IMR-90 (cell line): ENCODE measurements at regions not wholly inside any gene's neighbourhood (a gene's known extent, or its start where the extent isn't known, plus 50 kb on each side); places are given as distances from the start of the nearest gene placed in this dataset.

Experiments used
- ATAC-seq: fragments of 200-7000 bp; cut with Tn5 transposase; 2 replicates; pipeline ENCODE4 v1.9.1; 2020; ENCODE audit warnings: low read depth, mild to moderate bottlenecking, moderate library complexity
- BruUV-seq: library from RNA; stranded (reverse); fragments of 400-500 nt; replicated peaks from 2 replicates; lab custom pipeline; 2021; lab: Mats Ljungman, UMichigan
- CTCF ChIA-PET: fragments of 300-600 bp; formaldehyde crosslinking; extraction: SDS; loops from one replicate; lab custom pipeline; 2021; ENCODE audit warnings: antibody characterized with exemption; lab: Yijun Ruan, JAX
- POLR2A ChIA-PET: fragments of 300-600 bp; sonication (Branson Sonifier 250); formaldehyde crosslinking; loops from one replicate; lab custom pipeline; 2022; ENCODE audit warnings: antibody characterized with exemption; ENCODE audit not compliant: unreplicated experiment; lab: Charles Lee
- DNase-seq: peaks from one replicate; pipeline ENCODE4 v3.0.0; 2013
- H2AFZ ChIP-seq: replicated peaks from 2 replicates; pipeline ENCODE3; 2013; ENCODE audit warnings: low read length, mild to moderate bottlenecking; ENCODE audit not compliant: poor library complexity
- H2AK5ac ChIP-seq: 2 replicates; pipeline ENCODE4 v1.6.1; 2013; ENCODE audit warnings: low read depth, low read length, inconsistent platforms
- H2AK9ac ChIP-seq: replicated peaks from 2 replicates; pipeline ENCODE3; 2013; ENCODE audit warnings: mild to moderate bottlenecking, low read depth, low read length, moderate library complexity; ENCODE audit not compliant: poor library complexity
- H2BK120ac ChIP-seq: 2 replicates; pipeline ENCODE4 v1.6.1; 2013; ENCODE audit warnings: low read depth, low read length, inconsistent platforms
- H2BK15ac ChIP-seq: 3 replicates; pipeline ENCODE4 v1.6.1; 2013; ENCODE audit warnings: low read depth, low read length, inconsistent platforms
- H2BK20ac ChIP-seq: 2 replicates; pipeline ENCODE4 v1.6.1; 2013; ENCODE audit warnings: low read depth, mild to moderate bottlenecking, inconsistent platforms, low read length, moderate library complexity
- H2BK5ac ChIP-seq: 2 replicates; pipeline ENCODE4 v1.6.1; 2013; ENCODE audit warnings: mild to moderate bottlenecking, low read depth, low read length, inconsistent platforms; ENCODE audit not compliant: poor library complexity, severe bottlenecking
- H3K14ac ChIP-seq: replicated peaks from 2 replicates; pipeline ENCODE4 v1.6.1; 2013; ENCODE audit warnings: low read depth, low read length, inconsistent platforms
- H3K18ac ChIP-seq: 2 replicates; pipeline ENCODE4 v1.6.1; 2013; ENCODE audit warnings: low read depth, low read length, control low read depth
- H3K23ac ChIP-seq: 2 replicates; pipeline ENCODE4 v1.6.1; 2013; ENCODE audit warnings: low read depth, low read length, inconsistent platforms
- H3K27ac ChIP-seq: 2 replicates; pipeline ENCODE4 v1.5.1; 2013; ENCODE audit warnings: mild to moderate bottlenecking, control low read depth, low read length; ENCODE audit not compliant: insufficient read depth
- H3K27me3 ChIP-seq: 2 replicates; pipeline ENCODE4 v1.6.1; 2013; ENCODE audit warnings: low read length; ENCODE audit not compliant: control insufficient read depth, insufficient read depth
- H3K36me3 ChIP-seq: 2 replicates; pipeline ENCODE4 v1.6.1; 2013; ENCODE audit warnings: low read length, mixed read lengths; ENCODE audit not compliant: control insufficient read depth, insufficient read depth
- H3K4ac ChIP-seq: 2 replicates; pipeline ENCODE4 v1.6.1; 2013; ENCODE audit warnings: low read depth, low read length, inconsistent platforms
- H3K4me1 ChIP-seq: 2 replicates; pipeline ENCODE4 v1.6.1; 2013; ENCODE audit warnings: low read length, mixed read lengths; ENCODE audit not compliant: control insufficient read depth, insufficient read depth
- H3K4me2 ChIP-seq: 2 replicates; pipeline ENCODE4 v1.6.1; 2013; ENCODE audit warnings: low read depth, mild to moderate bottlenecking, control low read depth, low read length, moderate library complexity
- H3K4me3 ChIP-seq: 2 replicates; pipeline ENCODE4 v1.5.1; 2013; ENCODE audit warnings: low read depth, mild to moderate bottlenecking, control low read depth, low read length, moderate library complexity; ENCODE audit not compliant: insufficient read depth
- H3K56ac ChIP-seq: 2 replicates; pipeline ENCODE4 v1.6.1; 2013; ENCODE audit warnings: low read length, inconsistent platforms; ENCODE audit not compliant: insufficient read depth; ENCODE audit errors: extremely low read depth
- H3K79me1 ChIP-seq, 2 experiments: 2 replicates each; pipeline ENCODE4 v1.6.1; 2013; ENCODE audit warnings: low read length in 2 of 2, inconsistent platforms in 1 of 2, low read depth in 1 of 2
- H3K9ac ChIP-seq: 2 replicates; pipeline ENCODE4 v1.6.1; 2013; ENCODE audit warnings: low read depth, low read length, control low read depth
- H3K9me1 ChIP-seq: 2 replicates; pipeline ENCODE4 v1.6.1; 2013; ENCODE audit warnings: low read length, inconsistent platforms; ENCODE audit not compliant: insufficient read depth
- H3K9me3 ChIP-seq: 2 replicates; pipeline ENCODE4 v1.6.1; 2013; ENCODE audit warnings: low read length; ENCODE audit not compliant: control insufficient read depth, insufficient read depth
- H4K20me1 ChIP-seq: 2 replicates; pipeline ENCODE4 v1.6.1; 2013; ENCODE audit warnings: low read length, inconsistent platforms; ENCODE audit not compliant: insufficient read depth
- H4K5ac ChIP-seq: 2 replicates; pipeline ENCODE4 v1.6.1; 2013; ENCODE audit warnings: mild to moderate bottlenecking, low read depth, low read length, control low read depth
- H4K8ac ChIP-seq, 2 experiments: 2 replicates each; pipeline ENCODE4 v1.6.1; 2013; ENCODE audit warnings: low read depth in 2 of 2, low read length in 2 of 2, control low read depth in 1 of 2, inconsistent platforms in 1 of 2
- H4K91ac ChIP-seq: 2 replicates; pipeline ENCODE4 v1.6.1; 2013; ENCODE audit warnings: low read depth, low read length, inconsistent platforms; ENCODE audit not compliant: insufficient read depth
- CEBPB ChIP-seq: IDR thresholded peaks from 2 replicates; pipeline ENCODE4 v1.6.1; 2012; ENCODE audit warnings: low read depth, low read length, improper control_type of control experiment
- CHD1 ChIP-seq: IDR thresholded peaks from 2 replicates; pipeline ENCODE4 v1.6.1; 2012; ENCODE audit warnings: low read depth, low read length, improper control_type of control experiment
- ELK1 ChIP-seq: fragments of 150-350 bp; IDR thresholded peaks from 2 replicates; pipeline ENCODE4 v1.6.1; 2016; ENCODE audit warnings: low read depth, mild to moderate bottlenecking, low read length, moderate library complexity, borderline replicate concordance
- MAZ ChIP-seq: IDR thresholded peaks from 2 replicates; pipeline ENCODE4 v1.6.1; 2012; ENCODE audit warnings: low read depth, mild to moderate bottlenecking, low read length, improper control_type of control experiment, moderate library complexity, borderline replicate concordance
- MXI1 ChIP-seq: IDR thresholded peaks from 2 replicates; pipeline ENCODE4 v1.6.1; 2012; ENCODE audit warnings: low read depth, mild to moderate bottlenecking, low read length, moderate library complexity, borderline replicate concordance
- NFE2L2 ChIP-seq: fragments of 150-350 bp; IDR thresholded peaks from 2 replicates; pipeline ENCODE4 v1.6.1; 2016; ENCODE audit warnings: low read depth, mild to moderate bottlenecking, low read length
- POLR2A ChIP-seq: IDR thresholded peaks from 2 replicates; pipeline ENCODE4 v1.6.1; 2012; ENCODE audit warnings: mild to moderate bottlenecking, low read depth, low read length
- RAD21 ChIP-seq: IDR thresholded peaks from 2 replicates; pipeline ENCODE4 v1.6.1; 2012; ENCODE audit warnings: low read length, improper control_type of control experiment
- SMC3 ChIP-seq: fragments of 150-350 bp; IDR thresholded peaks from 2 replicates; pipeline ENCODE4 v1.6.1; 2016; ENCODE audit warnings: low read depth, mild to moderate bottlenecking, antibody characterized with exemption, low read length, moderate library complexity
- whole genome bisulfite sequencing, 2 experiments: methylation state at CpG; one replicate each; pipeline versions ENCODE4 v1.1.5 to v1.1.7; 2013; ENCODE audit warnings: missing lambda C conversion rate in 2 of 2; ENCODE audit not compliant: insufficient read length in 1 of 2; ENCODE audit errors: extremely low coverage in 2 of 2; 5-methylcytosine and 5-hydroxymethylcytosine counted together
- dilution Hi-C: fragments of 300-500 bp; cut with HindIII; formaldehyde crosslinking; loops from one replicate; pipeline ENCODE4 v1.14.3; 2018; ENCODE audit warnings: low sequenced_read_pairs; ENCODE audit not compliant: unreplicated experiment
- in situ Hi-C: fragments of 300-500 bp; cut with MboI; formaldehyde crosslinking; loops from 3 replicates; pipeline ENCODE4 v1.14.3; 2019; ENCODE audit warnings: low sequenced_read_pairs, inconsistent platforms, mixed read lengths
- intact Hi-C: fragments of 100-400 bp; cut with micrococcal nuclease; formaldehyde crosslinking; loops from 2 replicates; pipeline ENCODE4 v1.10.0; 2022
- TF ChIP-seq, protein P1 (sequence below): fragments of 150-350 bp; IDR thresholded peaks from 2 replicates; pipeline ENCODE4 v1.6.1; 2017; ENCODE audit warnings: mild to moderate bottlenecking, antibody characterized with exemption, low read length, low read depth

GRCh38 chr10:121101561-121101960 lies 250.4 kb downstream of the WDR11 start:
- Histone ChIP-seq H3K4me3 (no peak overlapping the region), H3K4ac (no peak overlapping the region), H4K8ac (no peak overlapping the region), H2BK15ac (no peak overlapping the region), H2AFZ (no peak overlapping the region), H3K4me1 (no peaks in the 10 kb centered on the region), H3K9me1 (no peaks in the 10 kb centered on the region), H3K9me3 (peaks cover 21% of the 10 kb centered on the region), H3K9ac (no peak overlapping the region), H4K5ac (no peak overlapping the region), H2BK5ac (no peak overlapping the region), H3K18ac (no peak overlapping the region), H3K36me3 (no peaks in the 10 kb centered on the region), H2BK120ac (no peak overlapping the region), H3K14ac (no peak overlapping the region), H2AK9ac (no peak overlapping the region), H4K91ac (no peak overlapping the region), H2AK5ac (no peak overlapping the region), H4K20me1 (no peaks in the 10 kb centered on the region), H3K27ac (no peak overlapping the region), H3K27me3 (no peaks in the 10 kb centered on the region), H2BK20ac (no peak overlapping the region), H3K79me1 (no peaks in the 10 kb centered on the region), H3K4me2 (no peak overlapping the region), H3K56ac (no peak overlapping the region), H3K23ac (no peak overlapping the region)
- ChIA-PET CTCF (no interaction called here), POLR2A (no interaction called here)
- TF ChIP-seq MXI1, result no peak
- no peak for TF ChIP-seq CEBPB
- TF ChIP-seq, protein P1, sequence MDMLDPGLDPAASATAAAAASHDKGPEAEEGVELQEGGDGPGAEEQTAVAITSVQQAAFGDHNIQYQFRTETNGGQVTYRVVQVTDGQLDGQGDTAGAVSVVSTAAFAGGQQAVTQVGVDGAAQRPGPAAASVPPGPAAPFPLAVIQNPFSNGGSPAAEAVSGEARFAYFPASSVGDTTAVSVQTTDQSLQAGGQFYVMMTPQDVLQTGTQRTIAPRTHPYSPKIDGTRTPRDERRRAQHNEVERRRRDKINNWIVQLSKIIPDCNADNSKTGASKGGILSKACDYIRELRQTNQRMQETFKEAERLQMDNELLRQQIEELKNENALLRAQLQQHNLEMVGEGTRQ, result no peak
- TF ChIP-seq SMC3, result no peak
- no peak for TF ChIP-seq CHD1
- no peak for TF ChIP-seq POLR2A
- no peak for TF ChIP-seq ELK1
- no peak for TF ChIP-seq MAZ
- no peak for TF ChIP-seq RAD21
- TF ChIP-seq NFE2L2, result no peak
- DNase-seq (no peak), ATAC-seq (no peak)
- no TSS peak for BruUV-seq
- dilution Hi-C loops, result no loop called here
- WGBS, 2 experiments, result 17% methylated on average over 1 of the region's 4 CpGs; no CpG with 5 or more reads in 1 of the 2 experiments
- in situ Hi-C loops, result no loop called here
- intact Hi-C loops, result no loop called here
